C1 segment of cervical spinal cord (tissue), 14 donors: ENCODE measurements at regions not wholly inside any gene's neighbourhood (a gene's known extent, or its start where the extent isn't known, plus 50 kb on each side); places are given as distances from the start of the nearest gene placed in this dataset.

Experiments used
- DNase-seq, 14 donors: peaks; one replicate each; lab custom pipeline; 2025; lab: John Stamatoyannopoulos, UW

DNA sequence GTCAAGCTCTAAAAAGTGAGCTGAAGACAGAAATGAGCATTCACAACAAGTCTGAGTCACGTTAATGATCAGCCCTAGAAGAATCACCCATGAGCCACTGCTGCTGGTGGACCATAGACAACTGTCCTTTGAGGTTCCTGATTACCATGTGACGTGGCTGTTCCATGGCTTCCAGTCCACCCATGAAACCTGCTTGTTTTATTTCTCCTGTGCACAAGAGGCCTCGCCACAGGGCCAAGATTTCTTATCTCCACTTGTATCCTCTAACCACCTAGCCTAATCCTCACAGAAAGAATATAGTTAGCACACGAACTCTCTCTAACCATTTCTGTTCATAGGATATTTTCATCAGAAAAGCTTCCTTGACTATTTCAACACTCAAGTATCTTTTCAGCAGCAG lies 242.7 kb downstream of the MREG start:
- no peak for DNase-seq

DNA sequence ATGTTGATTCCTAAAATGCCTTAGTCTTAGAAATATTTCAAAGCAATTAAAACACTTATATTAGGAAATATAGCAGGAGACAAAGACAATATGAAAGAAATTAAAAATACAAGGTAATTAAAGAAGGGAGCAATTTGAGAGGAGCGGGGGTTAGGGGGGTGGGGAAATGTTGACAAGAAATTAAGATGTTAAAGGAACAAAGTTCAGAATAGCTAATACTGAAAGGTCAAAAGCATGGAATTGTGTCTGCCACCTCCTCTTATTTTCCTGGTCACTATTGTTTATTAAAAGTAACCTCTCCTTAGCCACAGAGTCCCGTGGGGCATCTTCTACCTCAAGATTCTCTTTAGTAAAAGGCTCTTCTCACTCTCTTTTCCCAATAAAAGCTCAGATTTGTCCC lies 244.1 kb downstream of the MREG start:
- no peak for DNase-seq

- DNase-seq, result no peak
Measured at GRCh38 chr2:215767625-215768024, 245.7 kb downstream of the MREG start.

- no peak for DNase-seq
Measured at GRCh38 chr2:215765729-215766360, 247.5 kb downstream of the MREG start.

DNA sequence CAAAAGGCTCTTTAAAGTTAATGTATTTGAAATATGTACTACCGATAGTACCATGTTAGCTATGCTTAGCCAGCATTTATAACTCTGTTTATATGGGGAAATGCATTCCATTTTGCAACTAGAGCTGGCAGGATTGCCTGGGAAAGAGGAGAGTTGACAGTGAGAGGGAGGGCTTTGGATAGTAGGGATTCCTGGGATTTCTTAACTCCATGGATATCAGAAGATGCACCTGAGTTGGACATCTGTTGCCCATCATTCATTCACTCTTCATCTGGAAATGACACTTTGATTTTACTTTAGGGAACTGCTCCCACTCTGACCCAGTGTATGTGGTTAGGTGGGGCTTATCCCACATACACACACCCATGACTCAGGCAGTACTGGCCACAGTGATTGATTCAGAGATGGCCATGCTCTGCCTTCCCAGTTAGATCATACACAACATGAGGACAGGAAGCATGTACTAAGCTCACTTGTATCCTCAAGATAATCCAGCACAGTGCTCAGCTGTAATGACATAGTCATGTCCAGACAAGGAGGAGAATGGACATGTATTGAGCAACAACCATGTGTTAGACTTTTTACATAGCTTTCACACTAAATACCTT lies 248.8 kb downstream of the MREG start:
- DNase-seq, result no peak

- DNase-seq, result no peak
Measured at GRCh38 chr2:215760557-215760956, 252.8 kb downstream of the MREG start.

GRCh38 chr2:215760091-215760490 lies 253.3 kb downstream of the MREG start:
- no peak for DNase-seq

DNA sequence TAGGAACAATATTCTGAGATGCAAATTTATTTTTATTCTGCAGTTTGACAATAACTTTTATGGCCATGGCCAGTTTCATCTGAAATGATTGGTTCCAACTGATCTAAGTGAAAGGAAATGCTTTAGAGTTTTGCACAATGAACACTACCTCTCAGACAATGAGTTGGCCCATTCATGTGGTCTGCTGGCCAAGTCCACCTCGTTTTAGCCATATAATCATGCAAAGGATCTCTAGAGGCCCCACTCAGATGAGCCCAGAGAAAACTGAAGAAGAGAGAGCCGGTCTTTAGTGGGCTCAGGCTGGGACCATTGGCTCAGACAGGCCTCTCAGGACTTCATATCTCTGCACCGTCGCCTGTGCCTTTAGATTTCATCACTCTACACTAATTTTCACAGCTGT lies 254.7 kb downstream of the MREG start:
- no peak for DNase-seq

GRCh38 chr2:215756346-215756730 lies 257.0 kb downstream of the MREG start:
- no peak for DNase-seq

- DNase-seq, result no peak
Measured at GRCh38 chr2:215755641-215756345, 257.6 kb downstream of the MREG start.

GRCh38 chr2:215754546-215754945 lies 258.8 kb downstream of the MREG start:
- DNase-seq, result no peak

GRCh38 chr2:215753808-215754207 lies 259.5 kb downstream of the MREG start:
- no peak for DNase-seq

DNA sequence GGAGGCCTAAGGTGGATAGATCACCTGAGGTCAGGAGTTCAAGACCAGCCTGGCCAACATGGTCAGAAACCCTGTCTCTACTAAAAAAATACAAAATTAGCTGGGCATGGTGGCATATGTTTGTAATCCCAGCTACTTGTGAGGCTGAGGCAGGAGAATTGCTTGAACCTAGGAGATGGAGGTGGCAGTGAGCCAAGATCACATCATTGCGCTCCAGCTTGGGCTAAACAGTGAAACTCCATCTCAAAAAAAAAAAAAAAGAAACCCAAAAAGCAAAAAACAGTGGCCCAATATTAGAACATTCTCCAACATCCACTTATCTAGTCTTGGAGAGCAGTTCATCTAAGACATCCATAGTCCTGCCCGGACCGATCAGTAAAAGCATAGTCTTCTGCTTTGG lies 260.4 kb downstream of the MREG start:
- DNase-seq, result no peak

DNA sequence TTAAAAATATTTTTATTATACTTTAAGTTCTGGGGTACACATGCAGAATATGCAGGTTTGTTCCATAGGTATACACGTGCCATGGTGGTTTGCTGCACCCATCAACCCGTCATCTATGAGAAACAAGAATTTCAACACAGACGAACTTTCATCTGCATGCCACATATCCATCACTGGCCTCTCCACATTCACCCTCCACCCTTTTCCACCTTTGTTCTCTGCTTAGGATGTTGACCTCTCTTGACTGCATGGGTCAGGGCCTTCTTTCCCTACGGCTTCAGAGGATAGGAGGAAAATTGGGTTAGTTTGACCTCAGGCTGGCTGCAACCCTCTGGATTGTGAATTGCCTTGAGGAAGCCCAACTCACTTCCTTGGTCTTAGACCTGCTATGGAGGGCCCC lies 260.9 kb downstream of the MREG start:
- DNase-seq, result no peak

- no peak for DNase-seq
Measured at GRCh38 chr2:215751911-215752272, 261.5 kb downstream of the MREG start.

- no peak for DNase-seq
Measured at GRCh38 chr2:215751200-215751910, 262.0 kb downstream of the MREG start.

- no peak for DNase-seq
Measured at GRCh38 chr2:215750763-215751162, 262.6 kb downstream of the MREG start.

DNA sequence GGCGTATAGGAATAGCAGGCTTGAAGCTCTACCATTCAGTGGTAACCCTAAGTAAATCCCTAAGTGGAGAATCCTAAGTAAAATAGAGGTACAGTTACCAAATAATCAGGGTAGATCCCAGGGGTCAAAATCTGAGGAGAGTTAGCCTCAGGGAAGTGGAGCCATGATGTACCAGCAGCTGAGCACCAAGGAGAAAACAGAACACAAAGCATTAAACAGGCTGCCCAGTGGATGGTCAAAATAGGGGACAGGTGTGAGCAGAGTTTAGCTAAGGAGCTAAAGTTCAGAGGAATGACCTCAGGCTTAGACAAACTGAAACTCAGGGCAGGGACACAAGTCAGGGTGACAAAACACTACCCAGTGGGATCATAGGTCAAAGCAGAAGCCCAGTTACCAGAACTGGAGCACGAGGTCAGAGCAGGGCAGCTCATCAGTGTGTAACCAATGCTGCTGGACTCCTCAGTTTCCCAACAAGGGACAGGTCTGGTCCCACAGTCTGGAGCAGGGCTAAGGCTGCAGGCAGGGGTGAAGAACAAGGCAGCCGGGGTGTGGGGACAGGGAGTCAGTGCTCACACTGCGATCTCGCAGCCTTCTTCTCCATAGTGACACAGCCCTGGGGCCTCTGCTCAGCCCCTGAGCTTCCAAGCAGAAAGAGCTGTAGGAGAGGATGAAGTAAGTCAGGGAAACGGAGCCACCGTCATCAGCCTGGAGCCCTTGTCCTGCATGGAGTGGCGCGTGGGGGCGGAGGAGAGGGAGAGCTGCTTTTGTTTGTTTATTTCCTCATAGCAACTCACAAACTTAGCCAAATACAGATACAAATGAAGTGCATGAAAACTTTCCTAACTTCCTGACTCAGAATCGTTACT lies 264.0 kb downstream of the MREG start:
- DNase-seq, result peak in 2 of 14 donors; percentile 8 to 12

DNA sequence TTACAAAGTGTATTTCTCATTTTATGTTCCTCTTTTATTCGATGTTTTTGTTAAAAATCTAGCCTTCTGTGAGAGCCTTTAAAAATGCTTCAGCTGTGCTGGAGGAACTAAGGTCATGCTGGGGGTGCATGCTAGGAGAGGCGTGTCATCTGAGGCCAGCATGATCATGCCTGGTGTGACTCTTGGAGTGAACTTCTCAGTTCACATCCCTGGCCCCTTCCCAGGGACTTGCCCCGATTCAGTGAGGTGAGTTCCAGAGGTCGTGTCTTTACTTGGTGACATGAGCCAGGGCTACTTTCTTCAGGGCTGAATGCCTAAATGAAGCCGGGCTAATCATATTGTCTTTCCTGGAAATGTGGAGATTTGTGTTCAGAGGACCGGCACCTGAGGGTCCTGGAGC lies 264.9 kb downstream of the MREG start:
- DNase-seq, result peak in 7 of 14 donors; percentile 8 to 32 (median 21)

DNA sequence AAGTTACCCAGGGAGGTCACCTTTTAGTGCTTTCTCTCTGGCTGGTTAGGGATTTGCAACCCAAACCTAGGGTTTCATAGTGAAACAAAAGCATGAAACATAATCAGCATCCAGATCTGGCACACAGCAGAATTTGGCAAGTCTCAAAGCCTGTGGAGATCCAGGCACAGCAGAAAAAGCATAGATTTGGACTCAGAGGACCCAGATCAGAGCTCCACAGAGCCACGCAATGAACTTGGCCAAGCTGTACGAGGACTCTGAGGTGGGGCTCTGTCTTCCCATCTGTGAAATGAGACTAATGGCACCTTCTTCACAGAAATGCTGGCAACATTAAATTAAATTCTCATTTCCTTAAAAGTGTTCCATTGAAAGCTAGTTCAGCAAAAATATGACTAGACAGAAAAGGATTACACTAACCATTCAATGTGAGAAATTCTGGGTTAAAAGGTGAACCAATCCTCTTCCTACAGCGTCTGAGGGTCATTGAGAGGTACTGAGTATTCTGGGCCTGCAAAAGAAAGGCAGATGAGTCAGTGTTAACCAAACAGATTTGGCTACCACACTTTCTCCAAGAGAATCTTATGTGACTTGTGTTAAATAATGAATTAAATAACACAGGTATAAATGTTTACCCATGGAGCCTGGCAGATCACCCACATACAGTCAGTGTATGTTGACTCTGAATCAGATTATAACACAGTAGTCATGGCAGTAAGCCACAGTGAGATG lies 266.3 kb downstream of the MREG start:
- no peak for DNase-seq
